ENCODE measurements at regions not wholly inside any gene's neighbourhood (a gene's known extent, or its start where the extent isn't known, plus 50 kb on each side); places are given as distances from the start of the nearest gene placed in this dataset.
A peak's percentile ranks its signal among the peaks of the same experiment; 100 is the strongest.

GRCh38 chr3:11721479-11721878 is 77.8 kb upstream of the VGLL4 start:
- no peaks in the 10 kb centered on the region for H3K9me3 ChIP-seq (ENCODE audit: control insufficient read depth in 2 of 2, low read length in 2 of 2)
- no peaks in the 10 kb centered on the region for H3K27me3 ChIP-seq (ENCODE audit: control insufficient read depth in 1 of 2, insufficient read depth in 2 of 2, low read length in 2 of 2)
- H3K4me1 ChIP-seq (ENCODE audit: control insufficient read depth, insufficient read depth, low read length): peaks cover 15% of the 10 kb centered on the region
- H3K4me3 ChIP-seq (ENCODE audit: low read length in 2 of 2): no peak overlapping the region
- H3K36me3 ChIP-seq (ENCODE audit: control insufficient read depth in 2 of 2, insufficient read depth in 2 of 2, low read length in 2 of 2): no peaks in the 10 kb centered on the region
- no peak overlapping the region for H3K9ac ChIP-seq (ENCODE audit: low read length in 2 of 2)
- H3K27ac ChIP-seq (ENCODE audit: low read length): no peak overlapping the region

DNA sequence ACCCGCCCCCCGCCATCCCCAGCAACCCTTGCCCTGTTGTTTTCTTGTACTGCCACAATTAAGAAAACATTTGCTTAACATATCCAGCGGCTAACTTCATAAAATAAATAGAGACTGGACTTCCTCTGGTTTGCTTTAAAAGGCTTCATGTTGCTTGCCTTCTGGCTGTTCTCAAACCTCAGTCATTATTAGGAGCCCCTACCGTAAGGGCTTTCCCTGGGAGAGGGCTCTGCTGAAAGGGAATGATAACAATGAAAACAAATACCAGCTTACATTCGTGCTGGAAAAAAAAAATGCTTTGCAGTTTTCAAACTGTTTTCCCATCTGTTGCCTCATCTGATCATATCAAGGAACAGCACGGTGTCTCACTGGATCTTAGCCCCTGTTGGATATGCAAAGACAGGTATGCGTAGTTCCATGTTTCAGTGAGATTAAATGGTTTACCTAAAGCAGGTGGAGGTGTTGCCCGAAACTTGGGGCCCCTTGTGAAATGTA is 77.2 kb upstream of the VGLL4 start:
- peak overlapping the region; percentile 71 for H3K9ac ChIP-seq (ENCODE audit: low read length in 2 of 2)
- peak overlapping the region; percentile 60 for H3K27ac ChIP-seq (ENCODE audit: low read length)
- no peaks in the 10 kb centered on the region for H3K27me3 ChIP-seq (ENCODE audit: control insufficient read depth in 1 of 2, insufficient read depth in 2 of 2, low read length in 2 of 2)
- peaks cover 15% of the 10 kb centered on the region for H3K4me1 ChIP-seq (ENCODE audit: control insufficient read depth, insufficient read depth, low read length)
- no peaks in the 10 kb centered on the region for H3K9me3 ChIP-seq (ENCODE audit: control insufficient read depth in 2 of 2, low read length in 2 of 2)
- peak overlapping the region; percentile 88 to 90 for H3K4me3 ChIP-seq (ENCODE audit: low read length in 2 of 2)
- no peaks in the 10 kb centered on the region for H3K36me3 ChIP-seq (ENCODE audit: control insufficient read depth in 2 of 2, insufficient read depth in 2 of 2, low read length in 2 of 2)

- no peaks in the 10 kb centered on the region for H3K27me3 ChIP-seq (ENCODE audit: control insufficient read depth in 1 of 2, insufficient read depth in 2 of 2, low read length in 2 of 2)
- H3K27ac ChIP-seq (ENCODE audit: low read length): peak overlapping the region; percentile 60
- no peaks in the 10 kb centered on the region for H3K9me3 ChIP-seq (ENCODE audit: control insufficient read depth in 2 of 2, low read length in 2 of 2)
- peak overlapping the region; percentile 71 for H3K9ac ChIP-seq (ENCODE audit: low read length in 2 of 2)
- peaks cover 15% of the 10 kb centered on the region for H3K4me1 ChIP-seq (ENCODE audit: control insufficient read depth, insufficient read depth, low read length)
- H3K4me3 ChIP-seq (ENCODE audit: low read length in 2 of 2): peak overlapping the region; percentile 88 to 90
- H3K36me3 ChIP-seq (ENCODE audit: control insufficient read depth in 2 of 2, insufficient read depth in 2 of 2, low read length in 2 of 2): no peaks in the 10 kb centered on the region
These were observed 76.7 kb upstream of the VGLL4 start for GRCh38 chr3:11720304-11720898.

DNA sequence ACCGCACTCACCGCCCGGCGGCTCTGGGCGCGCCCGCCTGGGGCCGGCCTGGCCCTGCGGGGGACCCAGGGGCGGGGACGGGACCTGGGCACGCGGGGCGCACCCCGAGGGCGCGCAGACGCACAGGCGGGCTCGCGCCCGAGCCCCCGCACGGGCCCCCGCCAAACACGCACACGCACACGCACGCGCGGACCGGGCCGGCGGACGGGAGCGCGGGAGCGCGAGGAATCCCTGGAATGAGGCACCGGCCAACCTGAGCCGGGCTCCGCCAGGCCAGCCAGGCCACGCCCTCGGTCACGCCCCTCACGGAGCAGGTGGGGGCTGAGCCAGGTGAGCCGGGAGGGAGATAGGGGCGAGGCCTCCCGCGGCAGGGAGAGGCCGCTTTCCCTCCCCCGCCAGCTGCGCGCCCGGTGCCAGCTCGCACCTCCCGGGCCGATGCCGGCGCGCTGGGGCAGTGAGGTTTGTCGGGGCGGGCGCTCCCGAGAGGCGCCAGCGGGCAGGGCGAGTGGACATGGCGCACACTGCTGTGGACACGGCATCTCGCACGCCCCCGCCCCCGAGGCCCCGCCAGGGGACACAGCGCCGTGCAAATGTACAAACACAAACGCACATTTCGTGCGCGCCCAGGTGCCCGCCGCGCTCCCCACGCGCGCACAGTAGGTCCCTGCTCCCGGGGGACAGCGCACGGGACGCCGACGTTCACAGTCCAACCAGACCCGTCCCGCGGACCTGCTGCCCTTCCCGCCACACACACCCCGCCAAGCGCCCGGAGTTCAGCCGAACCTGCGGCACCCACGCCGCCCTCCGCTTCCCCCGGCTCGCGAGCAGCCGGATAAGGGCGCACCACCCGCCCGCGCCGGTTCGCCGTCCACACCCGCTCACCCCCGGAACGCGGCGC is 75.9 kb upstream of the VGLL4 start:
- peak overlapping the region; percentile 89 for H3K27ac ChIP-seq (ENCODE audit: low read length)
- H3K9ac ChIP-seq (ENCODE audit: low read length in 2 of 2): peak overlapping the region; percentile 29 to 71
- peaks cover 15% of the 10 kb centered on the region for H3K4me1 ChIP-seq (ENCODE audit: control insufficient read depth, insufficient read depth, low read length)
- peak overlapping the region; percentile 88 to 90 for H3K4me3 ChIP-seq (ENCODE audit: low read length in 2 of 2)
- H3K27me3 ChIP-seq (ENCODE audit: control insufficient read depth in 1 of 2, insufficient read depth in 2 of 2, low read length in 2 of 2): no peaks in the 10 kb centered on the region
- H3K9me3 ChIP-seq (ENCODE audit: control insufficient read depth in 2 of 2, low read length in 2 of 2): no peaks in the 10 kb centered on the region
- no peaks in the 10 kb centered on the region for H3K36me3 ChIP-seq (ENCODE audit: control insufficient read depth in 2 of 2, insufficient read depth in 2 of 2, low read length in 2 of 2)

DNA sequence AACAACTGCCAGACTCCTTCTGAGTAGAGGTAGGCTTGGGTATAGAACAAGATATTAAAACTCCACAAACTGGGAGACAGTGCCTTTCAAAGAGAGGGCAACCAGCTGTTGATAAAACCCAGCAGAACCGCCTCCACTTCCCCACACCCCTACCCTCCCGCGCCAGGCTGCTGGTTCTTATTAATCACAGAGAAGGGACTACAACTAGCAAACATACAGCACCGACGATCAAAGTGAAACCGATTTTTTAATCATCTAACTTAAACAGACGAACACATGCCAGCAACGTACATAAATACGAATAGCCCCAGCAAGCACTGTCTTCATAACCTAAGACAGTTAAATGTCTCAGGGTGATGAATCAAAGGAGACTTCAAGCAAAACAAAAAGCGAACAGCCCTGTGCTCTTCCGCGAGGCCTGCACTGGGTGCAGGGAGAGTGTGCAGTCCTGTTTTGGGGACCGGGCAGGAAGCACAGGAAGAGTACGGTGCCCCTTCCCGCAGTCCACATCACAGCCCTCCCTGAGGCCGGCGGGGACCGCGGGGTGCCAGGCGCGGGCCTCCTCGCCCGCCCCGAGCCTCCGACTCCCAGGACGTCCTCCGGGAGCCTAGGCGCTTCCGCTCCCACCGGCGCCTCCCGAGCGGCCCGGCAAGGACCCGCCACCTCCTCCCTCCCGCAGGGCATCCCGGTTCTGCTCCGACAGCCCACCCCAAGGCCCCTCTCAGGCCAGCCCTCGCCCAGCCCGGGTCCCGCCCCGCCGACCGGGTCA is 75.1 kb upstream of the VGLL4 start:
- Histone ChIP-seq H3K9ac (ENCODE audit: low read length in 2 of 2) (peak overlapping the region; percentile 71 to 79), H3K27ac (ENCODE audit: low read length) (peak overlapping the region; percentile 89), H3K27me3 (ENCODE audit: control insufficient read depth in 1 of 2, insufficient read depth in 2 of 2, low read length in 2 of 2) (no peaks in the 10 kb centered on the region), H3K4me1 (ENCODE audit: control insufficient read depth, insufficient read depth, low read length) (peaks cover 15% of the 10 kb centered on the region), H3K9me3 (ENCODE audit: control insufficient read depth in 2 of 2, low read length in 2 of 2) (no peaks in the 10 kb centered on the region), H3K4me3 (ENCODE audit: low read length in 2 of 2) (peak overlapping the region; percentile 88 to 90), H3K36me3 (ENCODE audit: control insufficient read depth in 2 of 2, insufficient read depth in 2 of 2, low read length in 2 of 2) (no peaks in the 10 kb centered on the region)

- H3K4me3 ChIP-seq (ENCODE audit: low read length in 2 of 2): peak overlapping the region; percentile 88 to 90
- no peaks in the 10 kb centered on the region for H3K27me3 ChIP-seq (ENCODE audit: control insufficient read depth in 1 of 2, insufficient read depth in 2 of 2, low read length in 2 of 2)
- H3K36me3 ChIP-seq (ENCODE audit: control insufficient read depth in 2 of 2, insufficient read depth in 2 of 2, low read length in 2 of 2): no peaks in the 10 kb centered on the region
- no peaks in the 10 kb centered on the region for H3K9me3 ChIP-seq (ENCODE audit: control insufficient read depth in 2 of 2, low read length in 2 of 2)
- H3K9ac ChIP-seq (ENCODE audit: low read length in 2 of 2): peak overlapping the region; percentile 30 to 71
- peak overlapping the region; percentile 89 for H3K27ac ChIP-seq (ENCODE audit: low read length)
- H3K4me1 ChIP-seq (ENCODE audit: control insufficient read depth, insufficient read depth, low read length): peaks cover 15% of the 10 kb centered on the region
These were observed 74.3 kb upstream of the VGLL4 start for GRCh38 chr3:11717768-11718636.

DNA sequence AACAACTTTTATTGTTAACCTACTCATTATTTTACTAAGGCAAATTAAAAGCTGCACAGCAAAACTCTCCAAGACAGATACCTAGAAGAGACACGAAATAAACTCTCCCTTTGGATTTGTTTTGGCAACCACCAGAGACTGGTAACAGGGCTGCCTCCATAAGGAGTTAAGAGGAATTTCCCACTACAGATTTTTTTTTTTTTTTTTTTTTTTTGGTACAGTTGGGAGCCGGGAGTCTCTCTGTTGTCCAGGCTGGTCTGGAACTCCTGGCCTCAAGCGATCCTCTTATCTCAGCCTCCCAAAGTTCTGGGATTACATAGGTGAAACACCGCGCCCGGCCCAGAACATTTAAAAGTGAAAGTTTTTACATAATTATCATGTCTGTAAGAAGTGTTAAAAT is 73.6 kb upstream of the VGLL4 start:
- H3K36me3 ChIP-seq (ENCODE audit: control insufficient read depth in 2 of 2, insufficient read depth in 2 of 2, low read length in 2 of 2): no peaks in the 10 kb centered on the region
- peak overlapping the region; percentile 89 for H3K27ac ChIP-seq (ENCODE audit: low read length)
- no peaks in the 10 kb centered on the region for H3K9me3 ChIP-seq (ENCODE audit: control insufficient read depth in 2 of 2, low read length in 2 of 2)
- no peak overlapping the region for H3K9ac ChIP-seq (ENCODE audit: low read length in 2 of 2)
- no peaks in the 10 kb centered on the region for H3K27me3 ChIP-seq (ENCODE audit: control insufficient read depth in 1 of 2, insufficient read depth in 2 of 2, low read length in 2 of 2)
- no peak overlapping the region for H3K4me3 ChIP-seq (ENCODE audit: low read length in 2 of 2)
- H3K4me1 ChIP-seq (ENCODE audit: control insufficient read depth, insufficient read depth, low read length): peaks cover 15% of the 10 kb centered on the region

DNA sequence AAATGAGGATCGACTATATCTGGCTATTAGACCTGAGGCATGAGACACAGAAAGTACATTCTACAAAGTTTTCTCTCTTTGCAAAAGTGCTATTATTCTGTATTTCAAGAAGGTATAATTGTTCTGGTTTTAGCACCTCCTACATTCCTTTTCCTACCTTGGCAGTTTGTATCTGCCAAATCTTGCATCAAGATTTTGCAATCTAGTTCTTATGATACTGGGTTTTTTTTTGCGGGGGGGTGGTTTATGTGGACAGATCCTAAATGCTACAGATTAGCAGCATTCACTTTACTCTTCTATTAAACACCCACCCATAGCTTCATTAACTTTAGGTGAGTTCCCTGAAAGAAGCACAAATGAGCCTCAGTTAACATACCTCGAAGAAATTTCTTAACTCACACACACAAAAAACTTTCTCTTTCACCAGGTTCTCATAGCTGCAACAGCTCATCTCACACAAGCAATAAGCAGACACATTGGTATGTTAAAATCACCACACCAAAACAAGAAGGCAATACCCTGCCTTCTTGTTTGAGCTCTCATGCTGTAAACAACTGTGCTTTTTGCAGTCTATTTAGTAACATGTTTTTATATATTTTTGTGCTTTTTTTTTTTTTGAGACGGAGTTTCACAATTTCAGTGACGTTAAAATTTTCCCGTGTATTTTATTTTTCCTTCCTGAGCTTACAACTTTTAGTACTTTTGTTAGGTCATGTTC is 73.0 kb upstream of the VGLL4 start:
- Histone ChIP-seq H3K9me3 (ENCODE audit: control insufficient read depth in 2 of 2, low read length in 2 of 2) (no peaks in the 10 kb centered on the region), H3K9ac (ENCODE audit: low read length in 2 of 2) (no peak overlapping the region), H3K4me3 (ENCODE audit: low read length in 2 of 2) (no peak overlapping the region), H3K36me3 (ENCODE audit: control insufficient read depth in 2 of 2, insufficient read depth in 2 of 2, low read length in 2 of 2) (no peaks in the 10 kb centered on the region), H3K4me1 (ENCODE audit: control insufficient read depth, insufficient read depth, low read length) (peaks cover 15% of the 10 kb centered on the region), H3K27me3 (ENCODE audit: control insufficient read depth in 1 of 2, insufficient read depth in 2 of 2, low read length in 2 of 2) (no peaks in the 10 kb centered on the region), H3K27ac (ENCODE audit: low read length) (peak overlapping the region; percentile 89)

- Histone ChIP-seq H3K4me3 (ENCODE audit: low read length in 2 of 2) (no peak overlapping the region), H3K27ac (ENCODE audit: low read length) (no peak overlapping the region), H3K27me3 (ENCODE audit: control insufficient read depth in 1 of 2, insufficient read depth in 2 of 2, low read length in 2 of 2) (no peaks in the 10 kb centered on the region), H3K9ac (ENCODE audit: low read length in 2 of 2) (no peak overlapping the region), H3K9me3 (ENCODE audit: control insufficient read depth in 2 of 2, low read length in 2 of 2) (peaks cover 0 to 5% of the 10 kb centered on the region in 2 donors), H3K36me3 (ENCODE audit: control insufficient read depth in 2 of 2, insufficient read depth in 2 of 2, low read length in 2 of 2) (no peaks in the 10 kb centered on the region), H3K4me1 (ENCODE audit: control insufficient read depth, insufficient read depth, low read length) (no peaks in the 10 kb centered on the region)
These were observed 69.5 kb upstream of the VGLL4 start for GRCh38 chr3:11713171-11713570.
